ENCODE measurements at regions not wholly inside any gene's neighbourhood (a gene's known extent, or its start where the extent isn't known, plus 50 kb on each side); places are given as distances from the start of the nearest gene placed in this dataset.

DNA sequence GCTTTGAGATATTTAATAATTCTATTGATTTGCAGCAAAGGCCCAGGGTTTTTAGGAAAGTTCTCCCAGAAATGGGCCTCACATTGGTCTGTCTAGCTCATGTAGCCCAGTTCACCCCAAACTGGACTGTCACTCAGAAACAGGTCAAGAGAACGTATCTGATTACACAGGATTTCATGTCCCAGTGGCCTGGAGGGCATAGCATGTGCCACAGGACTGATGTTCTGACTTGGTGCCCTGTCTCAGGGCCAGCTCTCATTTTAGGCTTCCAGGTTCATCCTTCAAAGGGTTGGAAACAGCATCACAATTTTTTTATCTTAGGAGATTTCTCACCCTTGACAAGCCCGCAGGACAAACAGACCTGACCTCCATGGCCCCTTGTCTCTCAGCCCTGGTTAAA is 398.4 kb upstream of the AZI2 start:
- Histone ChIP-seq H3K27me3 (ENCODE audit: control insufficient read depth in 2 of 2, insufficient read depth in 2 of 2, low read length in 2 of 2) (no peaks in the 10 kb centered on the region), H3K9ac (ENCODE audit: low read depth in 1 of 2, low read length in 2 of 2) (no peak overlapping the region), H3K4me1 (ENCODE audit: control insufficient read depth in 2 of 2, insufficient read depth in 2 of 2, low read length in 2 of 2) (peaks cover 0 to 7% of the 10 kb centered on the region in 2 donors), H3K9me3 (ENCODE audit: control insufficient read depth in 2 of 2, low read length in 2 of 2) (no peaks in the 10 kb centered on the region), H3K4me3 (ENCODE audit: low read length in 2 of 2) (no peak overlapping the region), H3K27ac (ENCODE audit: low read depth in 2 of 2, low read length in 2 of 2) (no peak overlapping the region), H3K36me3 (ENCODE audit: control insufficient read depth in 2 of 2, insufficient read depth in 2 of 2, low read length in 2 of 2) (no peaks in the 10 kb centered on the region)

- Histone ChIP-seq H3K9me3 (ENCODE audit: control insufficient read depth in 2 of 2, low read length in 2 of 2) (no peaks in the 10 kb centered on the region), H3K4me1 (ENCODE audit: control insufficient read depth in 2 of 2, insufficient read depth in 2 of 2, low read length in 2 of 2) (no peaks in the 10 kb centered on the region), H3K4me3 (ENCODE audit: low read length in 2 of 2) (no peak overlapping the region), H3K9ac (ENCODE audit: low read depth in 1 of 2, low read length in 2 of 2) (no peak overlapping the region), H3K27ac (ENCODE audit: low read depth in 2 of 2, low read length in 2 of 2) (no peak overlapping the region), H3K27me3 (ENCODE audit: control insufficient read depth in 2 of 2, insufficient read depth in 2 of 2, low read length in 2 of 2) (no peaks in the 10 kb centered on the region), H3K36me3 (ENCODE audit: control insufficient read depth in 2 of 2, insufficient read depth in 2 of 2, low read length in 2 of 2) (no peaks in the 10 kb centered on the region)
Measured at GRCh38 chr3:28751864-28752263, 403.2 kb upstream of the AZI2 start.

GRCh38 chr3:28752290-28752689 is 403.7 kb upstream of the AZI2 start:
- no peaks in the 10 kb centered on the region for H3K4me1 ChIP-seq (ENCODE audit: control insufficient read depth in 2 of 2, insufficient read depth in 2 of 2, low read length in 2 of 2)
- no peak overlapping the region for H3K4me3 ChIP-seq (ENCODE audit: low read length in 2 of 2)
- H3K9ac ChIP-seq (ENCODE audit: low read depth in 1 of 2, low read length in 2 of 2): no peak overlapping the region
- H3K9me3 ChIP-seq (ENCODE audit: control insufficient read depth in 2 of 2, low read length in 2 of 2): no peaks in the 10 kb centered on the region
- no peak overlapping the region for H3K27ac ChIP-seq (ENCODE audit: low read depth in 2 of 2, low read length in 2 of 2)
- H3K36me3 ChIP-seq (ENCODE audit: control insufficient read depth in 2 of 2, insufficient read depth in 2 of 2, low read length in 2 of 2): no peaks in the 10 kb centered on the region
- no peaks in the 10 kb centered on the region for H3K27me3 ChIP-seq (ENCODE audit: control insufficient read depth in 2 of 2, insufficient read depth in 2 of 2, low read length in 2 of 2)

- Histone ChIP-seq H3K9ac (ENCODE audit: low read depth in 1 of 2, low read length in 2 of 2) (no peak overlapping the region), H3K4me3 (ENCODE audit: low read length in 2 of 2) (no peak overlapping the region), H3K9me3 (ENCODE audit: control insufficient read depth in 2 of 2, low read length in 2 of 2) (no peaks in the 10 kb centered on the region), H3K36me3 (ENCODE audit: control insufficient read depth in 2 of 2, insufficient read depth in 2 of 2, low read length in 2 of 2) (no peaks in the 10 kb centered on the region), H3K4me1 (ENCODE audit: control insufficient read depth in 2 of 2, insufficient read depth in 2 of 2, low read length in 2 of 2) (no peaks in the 10 kb centered on the region), H3K27me3 (ENCODE audit: control insufficient read depth in 2 of 2, insufficient read depth in 2 of 2, low read length in 2 of 2) (no peaks in the 10 kb centered on the region), H3K27ac (ENCODE audit: low read depth in 2 of 2, low read length in 2 of 2) (no peak overlapping the region)
Measured at GRCh38 chr3:28756056-28756455, 407.4 kb upstream of the AZI2 start.

DNA sequence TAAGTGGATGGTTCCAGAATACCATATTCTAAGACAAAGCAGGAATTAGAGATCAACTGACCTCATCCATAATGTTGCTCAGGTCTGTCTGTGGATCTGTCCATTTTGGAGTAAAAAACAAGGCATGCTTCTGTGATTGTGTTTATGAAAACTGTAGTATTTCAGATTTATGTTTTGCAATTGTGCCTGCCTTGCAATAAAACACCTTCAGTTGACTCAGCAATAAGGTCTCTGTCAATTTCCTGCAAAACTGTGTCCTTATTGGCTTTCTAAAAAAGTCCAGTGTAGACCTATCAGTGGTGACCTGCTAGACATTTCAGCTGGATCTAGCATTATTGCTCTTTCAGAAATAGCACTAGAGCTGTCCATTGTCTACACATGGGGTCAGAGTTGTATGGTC is 409.5 kb upstream of the AZI2 start:
- H3K4me3 ChIP-seq (ENCODE audit: low read length in 2 of 2): no peak overlapping the region
- no peaks in the 10 kb centered on the region for H3K27me3 ChIP-seq (ENCODE audit: control insufficient read depth in 2 of 2, insufficient read depth in 2 of 2, low read length in 2 of 2)
- H3K27ac ChIP-seq (ENCODE audit: low read depth in 2 of 2, low read length in 2 of 2): no peak overlapping the region
- H3K9me3 ChIP-seq (ENCODE audit: control insufficient read depth in 2 of 2, low read length in 2 of 2): no peaks in the 10 kb centered on the region
- H3K36me3 ChIP-seq (ENCODE audit: control insufficient read depth in 2 of 2, insufficient read depth in 2 of 2, low read length in 2 of 2): no peaks in the 10 kb centered on the region
- H3K9ac ChIP-seq (ENCODE audit: low read depth in 1 of 2, low read length in 2 of 2): no peak overlapping the region
- H3K4me1 ChIP-seq (ENCODE audit: control insufficient read depth in 2 of 2, insufficient read depth in 2 of 2, low read length in 2 of 2): no peaks in the 10 kb centered on the region

DNA sequence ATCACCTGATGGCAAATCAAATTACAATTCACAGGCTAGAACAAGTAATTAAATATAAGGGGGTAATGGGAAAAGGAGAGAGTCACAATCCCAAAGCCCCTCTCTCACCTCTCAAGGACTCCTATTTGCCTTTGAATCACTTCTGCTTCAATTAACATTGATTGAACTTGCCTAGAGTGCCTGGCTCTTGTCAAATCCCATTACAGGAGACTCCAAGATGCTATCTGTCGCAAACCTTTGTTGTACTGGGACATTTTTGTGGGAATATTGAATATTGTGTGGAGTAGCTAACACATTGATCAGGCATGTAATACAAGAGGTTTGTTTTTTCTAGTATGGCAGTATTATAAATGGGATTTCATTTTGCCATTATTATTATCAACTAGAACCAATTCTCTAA is 412.8 kb upstream of the AZI2 start:
- H3K4me3 ChIP-seq (ENCODE audit: low read length in 2 of 2): no peak overlapping the region

DNA sequence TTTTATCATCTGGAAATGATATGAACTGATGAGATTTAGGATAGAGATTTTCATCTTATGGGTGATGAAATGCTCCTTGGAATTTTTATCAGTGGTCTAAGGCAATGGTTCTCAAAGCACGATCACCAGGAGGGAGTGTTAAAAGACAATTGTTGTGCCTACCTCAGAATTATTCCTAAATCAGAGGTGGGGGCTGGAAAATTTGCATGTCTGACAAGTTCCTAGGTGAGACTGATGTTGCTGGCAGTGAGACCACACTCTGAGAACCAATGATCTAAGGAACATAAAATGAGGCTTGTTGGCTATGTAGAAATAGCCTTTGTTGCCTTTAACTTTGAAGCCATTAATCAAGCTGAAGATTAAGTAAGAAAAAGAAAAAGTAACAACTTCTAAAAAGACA is 416.6 kb upstream of the AZI2 start:
- Histone ChIP-seq H3K27ac (ENCODE audit: low read depth in 2 of 2, low read length in 2 of 2) (no peak overlapping the region), H3K27me3 (ENCODE audit: control insufficient read depth in 2 of 2, insufficient read depth in 2 of 2, low read length in 2 of 2) (no peaks in the 10 kb centered on the region), H3K36me3 (ENCODE audit: control insufficient read depth in 2 of 2, insufficient read depth in 2 of 2, low read length in 2 of 2) (no peaks in the 10 kb centered on the region), H3K9ac (ENCODE audit: low read depth in 1 of 2, low read length in 2 of 2) (no peak overlapping the region), H3K9me3 (ENCODE audit: control insufficient read depth in 2 of 2, low read length in 2 of 2) (no peaks in the 10 kb centered on the region), H3K4me3 (ENCODE audit: low read length in 2 of 2) (no peak overlapping the region), H3K4me1 (ENCODE audit: control insufficient read depth in 2 of 2, insufficient read depth in 2 of 2, low read length in 2 of 2) (no peaks in the 10 kb centered on the region)

More for the DNA sequence above, 412.8 kb upstream of the AZI2 start:
- no peaks in the 10 kb centered on the region for H3K36me3 ChIP-seq (ENCODE audit: control insufficient read depth in 2 of 2, insufficient read depth in 2 of 2, low read length in 2 of 2)
- H3K4me1 ChIP-seq (ENCODE audit: control insufficient read depth in 2 of 2, insufficient read depth in 2 of 2, low read length in 2 of 2): no peaks in the 10 kb centered on the region
- no peaks in the 10 kb centered on the region for H3K27me3 ChIP-seq (ENCODE audit: control insufficient read depth in 2 of 2, insufficient read depth in 2 of 2, low read length in 2 of 2)
- no peak overlapping the region for H3K27ac ChIP-seq (ENCODE audit: low read depth in 2 of 2, low read length in 2 of 2)
- H3K9me3 ChIP-seq (ENCODE audit: control insufficient read depth in 2 of 2, low read length in 2 of 2): no peaks in the 10 kb centered on the region
- H3K9ac ChIP-seq (ENCODE audit: low read depth in 1 of 2, low read length in 2 of 2): no peak overlapping the region

DNA sequence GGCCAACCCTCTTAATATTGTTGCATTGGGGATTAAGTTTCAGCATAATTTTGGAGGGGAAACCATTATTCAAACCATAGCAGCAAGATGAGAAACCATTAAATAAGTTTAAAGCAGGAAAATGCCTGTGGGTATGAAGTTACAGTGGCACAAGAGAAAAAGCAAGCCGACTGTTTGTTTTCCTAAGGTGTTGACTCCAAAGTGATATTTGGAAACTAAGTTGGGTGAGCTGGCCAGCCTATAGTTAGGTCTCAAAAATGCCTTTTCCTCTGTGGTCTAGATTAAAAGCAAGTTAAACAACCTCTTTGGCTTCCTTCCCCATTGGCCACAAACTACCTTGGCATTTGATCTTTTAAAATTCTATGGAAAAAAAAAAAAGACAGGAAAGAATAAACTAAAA is 419.8 kb upstream of the AZI2 start:
- H3K27me3 ChIP-seq (ENCODE audit: control insufficient read depth in 2 of 2, insufficient read depth in 2 of 2, low read length in 2 of 2): no peaks in the 10 kb centered on the region
- no peaks in the 10 kb centered on the region for H3K4me1 ChIP-seq (ENCODE audit: control insufficient read depth in 2 of 2, insufficient read depth in 2 of 2, low read length in 2 of 2)
- H3K4me3 ChIP-seq (ENCODE audit: low read length in 2 of 2): no peak overlapping the region
- H3K9me3 ChIP-seq (ENCODE audit: control insufficient read depth in 2 of 2, low read length in 2 of 2): peaks cover 0 to 3% of the 10 kb centered on the region in 2 donors
- H3K9ac ChIP-seq (ENCODE audit: low read depth in 1 of 2, low read length in 2 of 2): no peak overlapping the region
- H3K36me3 ChIP-seq (ENCODE audit: control insufficient read depth in 2 of 2, insufficient read depth in 2 of 2, low read length in 2 of 2): no peaks in the 10 kb centered on the region
- no peak overlapping the region for H3K27ac ChIP-seq (ENCODE audit: low read depth in 2 of 2, low read length in 2 of 2)

GRCh38 chr3:28777806-28778475 is 429.3 kb upstream of the AZI2 start:
- Histone ChIP-seq H3K36me3 (ENCODE audit: control insufficient read depth in 2 of 2, insufficient read depth in 2 of 2, low read length in 2 of 2) (no peaks in the 10 kb centered on the region), H3K4me1 (ENCODE audit: control insufficient read depth in 2 of 2, insufficient read depth in 2 of 2, low read length in 2 of 2) (no peaks in the 10 kb centered on the region), H3K9me3 (ENCODE audit: control insufficient read depth in 2 of 2, low read length in 2 of 2) (no peaks in the 10 kb centered on the region), H3K27me3 (ENCODE audit: control insufficient read depth in 2 of 2, insufficient read depth in 2 of 2, low read length in 2 of 2) (no peaks in the 10 kb centered on the region), H3K9ac (ENCODE audit: low read depth in 1 of 2, low read length in 2 of 2) (no peak overlapping the region), H3K4me3 (ENCODE audit: low read length in 2 of 2) (no peak overlapping the region), H3K27ac (ENCODE audit: low read depth in 2 of 2, low read length in 2 of 2) (no peak overlapping the region)

DNA sequence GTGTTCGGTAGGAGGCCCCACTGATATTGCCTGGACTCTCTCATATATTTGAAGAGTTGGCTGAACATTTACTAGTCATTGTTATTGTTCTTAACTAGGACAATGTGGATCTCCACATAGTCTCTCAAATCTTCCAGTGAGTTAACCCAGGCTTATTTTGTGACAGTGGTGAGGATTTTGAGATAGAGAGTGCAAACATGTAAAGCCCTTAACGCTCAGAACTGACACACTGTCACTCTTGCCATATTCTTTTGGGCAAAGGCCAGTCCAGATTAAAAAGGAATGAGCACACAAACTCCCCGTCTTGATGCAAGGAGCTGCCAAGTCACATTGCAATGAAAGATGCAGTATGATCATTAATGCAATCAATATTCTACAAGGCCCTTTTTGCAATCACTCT is 431.9 kb upstream of the AZI2 start:
- Histone ChIP-seq H3K27me3 (ENCODE audit: control insufficient read depth in 2 of 2, insufficient read depth in 2 of 2, low read length in 2 of 2) (no peaks in the 10 kb centered on the region), H3K9me3 (ENCODE audit: control insufficient read depth in 2 of 2, low read length in 2 of 2) (no peaks in the 10 kb centered on the region), H3K36me3 (ENCODE audit: control insufficient read depth in 2 of 2, insufficient read depth in 2 of 2, low read length in 2 of 2) (no peaks in the 10 kb centered on the region), H3K27ac (ENCODE audit: low read depth in 2 of 2, low read length in 2 of 2) (no peak overlapping the region), H3K4me1 (ENCODE audit: control insufficient read depth in 2 of 2, insufficient read depth in 2 of 2, low read length in 2 of 2) (no peaks in the 10 kb centered on the region), H3K4me3 (ENCODE audit: low read length in 2 of 2) (no peak overlapping the region), H3K9ac (ENCODE audit: low read depth in 1 of 2, low read length in 2 of 2) (no peak overlapping the region)

DNA sequence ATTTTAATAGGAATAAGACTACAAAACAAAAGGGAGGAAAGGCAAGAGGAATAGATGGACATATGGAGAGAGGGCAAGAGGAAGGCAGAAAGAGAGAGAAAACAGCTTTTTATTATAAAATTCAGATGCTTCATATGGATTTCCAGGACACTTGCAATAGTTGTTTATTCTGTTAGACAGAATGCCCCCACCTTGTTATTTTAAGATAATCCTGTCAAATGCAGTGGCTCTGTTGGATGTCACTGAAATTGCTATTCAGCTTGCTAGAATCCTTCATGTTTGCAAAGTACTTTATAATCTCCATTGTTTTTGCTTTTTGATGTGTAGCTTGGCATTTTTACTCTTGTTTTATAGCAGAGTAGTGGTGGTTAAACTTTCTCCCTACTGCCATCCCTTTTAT is 432.4 kb upstream of the AZI2 start:
- Histone ChIP-seq H3K27ac (ENCODE audit: low read depth in 2 of 2, low read length in 2 of 2) (no peak overlapping the region), H3K4me1 (ENCODE audit: control insufficient read depth in 2 of 2, insufficient read depth in 2 of 2, low read length in 2 of 2) (no peaks in the 10 kb centered on the region), H3K27me3 (ENCODE audit: control insufficient read depth in 2 of 2, insufficient read depth in 2 of 2, low read length in 2 of 2) (no peaks in the 10 kb centered on the region)

More for the DNA sequence above, 432.4 kb upstream of the AZI2 start:
- no peaks in the 10 kb centered on the region for H3K36me3 ChIP-seq (ENCODE audit: control insufficient read depth in 2 of 2, insufficient read depth in 2 of 2, low read length in 2 of 2)
- no peak overlapping the region for H3K4me3 ChIP-seq (ENCODE audit: low read length in 2 of 2)
- no peaks in the 10 kb centered on the region for H3K9me3 ChIP-seq (ENCODE audit: control insufficient read depth in 2 of 2, low read length in 2 of 2)
- no peak overlapping the region for H3K9ac ChIP-seq (ENCODE audit: low read depth in 1 of 2, low read length in 2 of 2)
